Transverse colon (tissue), 3 donors: ENCODE measurements at regions not wholly inside any gene's neighbourhood (a gene's known extent, or its start where the extent isn't known, plus 50 kb on each side); places are given as distances from the start of the nearest gene placed in this dataset.

ENCODE experiments used
- CTCF ChIP-seq, 5 experiments: fragments of 200-600 bp in 3 of 5; fragments of 450-650 bp in 2 of 5; sonication (generic) in 3 of 5; IDR thresholded peaks; 1 replicate in 2 of 5; 2 replicates in 3 of 5; pipeline ENCODE4 v1.5.1; 2016 to 2017; ENCODE audit warnings: antibody characterized with exemption in 5 of 5, inconsistent platforms in 3 of 5, mild to moderate bottlenecking in 2 of 5, moderate library complexity in 1 of 5
- EP300 ChIP-seq: sonication (generic); formaldehyde crosslinking; IDR thresholded peaks from one replicate; pipeline ENCODE4 v1.6.1; 2017; ENCODE audit warnings: antibody characterized with exemption, low read depth
- POLR2A ChIP-seq: fragments of 450-650 bp; IDR thresholded peaks from one replicate; pipeline ENCODE4 v1.6.1; 2016; ENCODE audit warnings: antibody characterized with exemption, mild to moderate bottlenecking, moderate library complexity

- TF ChIP-seq CTCF (IDR thresholded peaks at IDR 0.05): no peak
- TF ChIP-seq EP300: no peak
- TF ChIP-seq POLR2A: no peak
Observed at GRCh38 chr22:49227670-49228069, 600.0 kb downstream of the BRD1 start.
